CD4-positive, alpha-beta T cell (primary cell): ENCODE measurements at regions not wholly inside any gene's neighbourhood (a gene's known extent, or its start where the extent isn't known, plus 50 kb on each side); places are given as distances from the start of the nearest gene placed in this dataset.

ENCODE experiments used
- ATAC-seq: fragments of 200-7000 bp; cut with Tn5 transposase; one replicate; pipeline ENCODE4 v1.10.0; 2022; ENCODE audit warnings: mild to moderate bottlenecking; ENCODE audit not compliant: poor library complexity
- CTCF ChIA-PET: fragments of 350-600 bp; sonication (Branson Sonifier 250); formaldehyde crosslinking; loops from one replicate; lab custom pipeline; 2021; ENCODE audit warnings: antibody characterized with exemption, inconsistent platforms; lab: Charles Lee
- POLR2A ChIA-PET: fragments of 350-600 bp; sonication (Branson Sonifier 250); formaldehyde crosslinking; loops from one replicate; lab custom pipeline; 2021; ENCODE audit warnings: antibody characterized with exemption, inconsistent platforms; lab: Charles Lee
- DNase-seq, 14 experiments: peaks; one replicate each; pipeline ENCODE4 v3.0.0-alpha.2; 2013 to 2020; ENCODE audit warnings: mixed read lengths in 2 of 14
- H3K27ac ChIP-seq, 2 donors: one replicate each; pipeline versions ENCODE4 v1.5.1 to v1.7.0; 2013; ENCODE audit warnings: low read length in 2 of 2, low read depth in 1 of 2, mild to moderate bottlenecking in 1 of 2
- H3K27me3 ChIP-seq, 2 experiments: 1 replicate in 1 of 2; 2 replicates in 1 of 2; pipeline versions ENCODE4 v1.6.1 to v1.7.0; 2013; ENCODE audit warnings: low read length in 2 of 2, control low read depth in 1 of 2, mild to moderate bottlenecking in 1 of 2, moderate library complexity in 1 of 2; ENCODE audit not compliant: insufficient read depth in 2 of 2, control insufficient read depth in 1 of 2
- H3K36me3 ChIP-seq: one replicate; pipeline ENCODE4 v1.6.1; 2013; ENCODE audit warnings: low read length, control low read depth; ENCODE audit not compliant: insufficient read depth
- H3K4me1 ChIP-seq: one replicate; pipeline ENCODE4 v1.6.1; 2013; ENCODE audit warnings: low read length, control low read depth; ENCODE audit not compliant: insufficient read depth
- H3K4me3 ChIP-seq: one replicate; pipeline ENCODE4 v1.5.1; 2013; ENCODE audit warnings: mild to moderate bottlenecking, low read length, moderate library complexity
- H3K9me3 ChIP-seq, 2 experiments: 1 replicate in 1 of 2; 2 replicates in 1 of 2; pipeline versions ENCODE4 v1.6.1 to v1.7.0; 2013; ENCODE audit warnings: low read length in 2 of 2, mild to moderate bottlenecking in 2 of 2, control low read depth in 1 of 2, moderate library complexity in 1 of 2; ENCODE audit not compliant: control insufficient read depth in 1 of 2, insufficient read depth in 1 of 2
- H3K27ac Mint-ChIP-seq: one replicate; pipeline ENCODE4 v1.8.0; 2020; ENCODE audit warnings: mixed read lengths
- H3K27me3 Mint-ChIP-seq: one replicate; pipeline ENCODE4 v1.8.0; 2021; ENCODE audit warnings: mixed read lengths
- H3K36me3 Mint-ChIP-seq: one replicate; pipeline ENCODE4 v1.8.0; 2021; ENCODE audit warnings: low read depth, mixed read lengths
- H3K4me1 Mint-ChIP-seq: one replicate; pipeline ENCODE4 v1.8.0; 2021; ENCODE audit warnings: low read depth, mixed read lengths
- H3K4me3 Mint-ChIP-seq: one replicate; pipeline ENCODE4 v1.8.0; 2020; ENCODE audit warnings: mild to moderate bottlenecking, mixed read lengths
- H3K9me3 Mint-ChIP-seq: one replicate; pipeline ENCODE4 v1.8.0; 2020; ENCODE audit warnings: mixed read lengths
- intact Hi-C, 2 experiments: fragments of 100-400 bp; cut with DNase I in 1 of 2; cut with micrococcal nuclease in 1 of 2; formaldehyde crosslinking; loops; one replicate each; pipeline versions ENCODE4 v1.15.1 to v1.9.0; 2023 to 2025; cut with DNase I, micrococcal nuclease
- TF ChIP-seq, protein P1 (sequence below): fragments of 200-600 bp; IDR thresholded peaks from one replicate; pipeline ENCODE4 v1.8.0; 2022; ENCODE audit warnings: antibody characterized with exemption, mild to moderate bottlenecking

DNA sequence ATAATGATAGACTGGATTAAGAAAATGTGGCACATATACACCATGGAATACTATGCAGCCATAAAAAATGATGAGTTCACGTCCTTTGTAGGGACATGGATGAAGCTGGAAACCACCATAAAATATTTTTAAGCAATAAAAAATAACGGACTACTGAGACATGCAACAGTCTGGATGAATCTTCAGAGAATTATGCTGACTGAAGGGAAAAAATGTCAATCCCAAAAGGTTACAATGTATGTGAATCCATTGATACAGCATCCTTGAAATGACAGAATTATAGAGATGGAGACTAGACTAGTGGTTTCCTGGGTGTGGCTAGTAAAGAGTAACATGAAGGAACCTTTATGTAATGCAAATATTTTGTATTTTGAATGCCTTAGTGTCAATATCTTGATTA is 1808.6 kb upstream of the NUDT12 start:
- Mint-ChIP-seq H3K9me3 (peaks cover 16% of the 10 kb centered on the region), H3K27me3 (no peaks in the 10 kb centered on the region), H3K36me3 (no peaks in the 10 kb centered on the region), H3K4me1 (no peaks in the 10 kb centered on the region), H3K4me3 (no peak overlapping the region), H3K27ac (no peak overlapping the region)
- no peaks in the 10 kb centered on the region for H3K4me1 ChIP-seq
- H3K36me3 ChIP-seq: no peaks in the 10 kb centered on the region
- DNase-seq: no peak
- no peak overlapping the region for H3K27ac ChIP-seq
- intact Hi-C loops: no loop called here
- H3K4me3 ChIP-seq: no peak overlapping the region
- POLR2A ChIA-PET: no interaction called here
- CTCF ChIA-PET: no interaction called here
- H3K27me3 ChIP-seq: no peaks in the 10 kb centered on the region
- no peaks in the 10 kb centered on the region for H3K9me3 ChIP-seq
- TF ChIP-seq, protein P1, sequence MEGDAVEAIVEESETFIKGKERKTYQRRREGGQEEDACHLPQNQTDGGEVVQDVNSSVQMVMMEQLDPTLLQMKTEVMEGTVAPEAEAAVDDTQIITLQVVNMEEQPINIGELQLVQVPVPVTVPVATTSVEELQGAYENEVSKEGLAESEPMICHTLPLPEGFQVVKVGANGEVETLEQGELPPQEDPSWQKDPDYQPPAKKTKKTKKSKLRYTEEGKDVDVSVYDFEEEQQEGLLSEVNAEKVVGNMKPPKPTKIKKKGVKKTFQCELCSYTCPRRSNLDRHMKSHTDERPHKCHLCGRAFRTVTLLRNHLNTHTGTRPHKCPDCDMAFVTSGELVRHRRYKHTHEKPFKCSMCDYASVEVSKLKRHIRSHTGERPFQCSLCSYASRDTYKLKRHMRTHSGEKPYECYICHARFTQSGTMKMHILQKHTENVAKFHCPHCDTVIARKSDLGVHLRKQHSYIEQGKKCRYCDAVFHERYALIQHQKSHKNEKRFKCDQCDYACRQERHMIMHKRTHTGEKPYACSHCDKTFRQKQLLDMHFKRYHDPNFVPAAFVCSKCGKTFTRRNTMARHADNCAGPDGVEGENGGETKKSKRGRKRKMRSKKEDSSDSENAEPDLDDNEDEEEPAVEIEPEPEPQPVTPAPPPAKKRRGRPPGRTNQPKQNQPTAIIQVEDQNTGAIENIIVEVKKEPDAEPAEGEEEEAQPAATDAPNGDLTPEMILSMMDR: no peak
- no peak for ATAC-seq

- Mint-ChIP-seq H3K9me3 (no peaks in the 10 kb centered on the region), H3K4me3 (no peak overlapping the region), H3K4me1 (no peaks in the 10 kb centered on the region), H3K27me3 (no peaks in the 10 kb centered on the region), H3K36me3 (no peaks in the 10 kb centered on the region), H3K27ac (no peak overlapping the region)
- intact Hi-C loops: no loop called here
- Histone ChIP-seq H3K4me1 (no peaks in the 10 kb centered on the region), H3K27me3 (no peaks in the 10 kb centered on the region), H3K4me3 (no peak overlapping the region), H3K36me3 (no peaks in the 10 kb centered on the region), H3K9me3 (peaks cover 0 to 13% of the 10 kb centered on the region in 2 experiments), H3K27ac (no peak overlapping the region)
- TF ChIP-seq, protein P1: no peak
- ATAC-seq: no peak
- no peak for DNase-seq
- POLR2A ChIA-PET: no interaction called here
- CTCF ChIA-PET: no interaction called here
Measured at GRCh38 chr5:105350486-105351140, 1788.0 kb upstream of the NUDT12 start.

GRCh38 chr5:105331558-105331957 is 1769.0 kb upstream of the NUDT12 start:
- Histone ChIP-seq H3K27ac (no peak overlapping the region), H3K4me1 (no peaks in the 10 kb centered on the region), H3K9me3 (peaks cover 0 to 5% of the 10 kb centered on the region in 2 experiments), H3K27me3 (no peaks in the 10 kb centered on the region), H3K4me3 (no peak overlapping the region), H3K36me3 (no peaks in the 10 kb centered on the region)
- Mint-ChIP-seq H3K27me3 (no peaks in the 10 kb centered on the region), H3K27ac (no peak overlapping the region), H3K4me3 (no peak overlapping the region), H3K9me3 (peaks cover 17% of the 10 kb centered on the region), H3K4me1 (no peaks in the 10 kb centered on the region), H3K36me3 (no peaks in the 10 kb centered on the region)
- ChIA-PET POLR2A (no interaction called here), CTCF (no interaction called here)
- TF ChIP-seq, protein P1: no peak
- no peak for ATAC-seq
- intact Hi-C loops: no loop called here
- DNase-seq: no peak
